ENCODE measurements at regions not wholly inside any gene's neighbourhood (a gene's known extent, or its start where the extent isn't known, plus 50 kb on each side); places are given as distances from the start of the nearest gene placed in this dataset.
A peak's percentile ranks its signal among the peaks of the same experiment; 100 is the strongest.

DNA sequence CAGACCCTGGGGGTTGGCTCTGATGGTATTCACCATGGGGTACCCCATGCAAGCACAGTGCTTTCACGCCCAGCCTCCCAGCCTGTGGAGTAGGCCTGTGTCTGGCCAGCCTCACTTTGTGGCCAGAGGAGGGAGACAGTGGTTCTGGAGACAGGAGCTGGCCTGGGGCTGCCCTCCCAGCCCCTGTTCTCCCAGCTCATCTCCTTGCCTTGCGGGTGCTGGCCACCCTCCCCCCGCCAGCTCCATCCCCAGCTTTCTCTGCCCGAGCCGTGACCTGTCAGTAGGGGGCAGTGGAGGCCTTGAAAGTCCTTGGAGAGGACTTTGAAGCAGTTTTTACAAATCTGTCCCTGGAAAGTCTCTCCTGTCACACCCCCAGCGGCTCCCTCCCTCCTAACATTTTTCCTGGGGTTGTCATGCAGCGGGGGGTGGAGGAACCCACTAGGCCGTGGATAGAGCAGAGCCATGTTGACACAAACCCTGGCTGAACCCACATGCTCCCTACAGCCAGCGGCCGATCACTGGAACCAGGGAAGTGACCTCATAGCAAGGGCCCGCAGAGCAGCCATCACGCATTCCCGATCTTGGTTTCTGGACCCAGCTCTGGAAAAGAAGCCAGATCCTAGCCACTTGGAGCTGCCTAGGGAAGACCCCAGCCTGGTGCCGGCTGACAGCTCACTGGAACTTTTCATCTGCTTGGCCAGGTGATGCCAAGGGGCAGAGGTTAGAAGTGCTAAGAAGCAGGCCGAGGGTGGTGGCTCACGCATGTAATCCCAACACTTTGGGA lies 289.4 kb downstream of the SEC14L1 start:
- TF ChIP-seq, protein P1, sequence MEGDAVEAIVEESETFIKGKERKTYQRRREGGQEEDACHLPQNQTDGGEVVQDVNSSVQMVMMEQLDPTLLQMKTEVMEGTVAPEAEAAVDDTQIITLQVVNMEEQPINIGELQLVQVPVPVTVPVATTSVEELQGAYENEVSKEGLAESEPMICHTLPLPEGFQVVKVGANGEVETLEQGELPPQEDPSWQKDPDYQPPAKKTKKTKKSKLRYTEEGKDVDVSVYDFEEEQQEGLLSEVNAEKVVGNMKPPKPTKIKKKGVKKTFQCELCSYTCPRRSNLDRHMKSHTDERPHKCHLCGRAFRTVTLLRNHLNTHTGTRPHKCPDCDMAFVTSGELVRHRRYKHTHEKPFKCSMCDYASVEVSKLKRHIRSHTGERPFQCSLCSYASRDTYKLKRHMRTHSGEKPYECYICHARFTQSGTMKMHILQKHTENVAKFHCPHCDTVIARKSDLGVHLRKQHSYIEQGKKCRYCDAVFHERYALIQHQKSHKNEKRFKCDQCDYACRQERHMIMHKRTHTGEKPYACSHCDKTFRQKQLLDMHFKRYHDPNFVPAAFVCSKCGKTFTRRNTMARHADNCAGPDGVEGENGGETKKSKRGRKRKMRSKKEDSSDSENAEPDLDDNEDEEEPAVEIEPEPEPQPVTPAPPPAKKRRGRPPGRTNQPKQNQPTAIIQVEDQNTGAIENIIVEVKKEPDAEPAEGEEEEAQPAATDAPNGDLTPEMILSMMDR (IDR thresholded peaks at IDR 0.05) = peak in 5 of 7 experiments; percentile 64 to 85 (median 75)
- TF ChIP-seq POLR2AphosphoS5 (IDR thresholded peaks at IDR 0.05) (peak; percentile 77 to 92 (median 87)), EP300 (IDR thresholded peaks at IDR 0.05) (peak; percentile 75)

All from stomach (tissue), 4 donors.